Heart left ventricle (tissue), 13 donors: ENCODE measurements at regions not wholly inside any gene's neighbourhood (a gene's known extent, or its start where the extent isn't known, plus 50 kb on each side); places are given as distances from the start of the nearest gene placed in this dataset.
"Not testable (repeated sequence)": the region's sequence is repeated elsewhere in the genome, so short reads cannot be mapped to it uniquely, and the experiment has no call there.

Experiments
- POLR2A ChIP-seq, 2 donors: fragments of 450-650 bp; IDR thresholded peaks; one replicate each; pipeline ENCODE4 v1.6.1; 2017; ENCODE audit warnings: antibody characterized with exemption in 2 of 2, mild to moderate bottlenecking in 2 of 2, moderate library complexity in 2 of 2
- TF ChIP-seq, protein P1 (sequence below), 12 donors: fragments of 200-600 bp; sonication (generic) in 4 of 12; IDR thresholded peaks; one replicate each; pipeline versions ENCODE4 v1.5.0 to v1.8.0; 2018 to 2022; ENCODE audit warnings: antibody characterized with exemption in 12 of 12, mild to moderate bottlenecking in 5 of 12
- donor health status: ischemic (EF 13 %, LVEDD 7.1; RV severe dilation, severe dysfunction).
- donor health status: DM: no; HTN: yes; CAD: no.
- donor health status: DM: no; HTN: no; CAD: no.
- donor health status: ischemic (EF 25% LVEDD 6.9; RV normal size, moderate dysfunction).
- donor health status: ischemic (EF 25% LVEDD 5.7; RV mildly dilated, moderate dysfunction).
- donor health status: ischemic (EF 35%, LVEDD 5.7; RV mildly dilated, moderate dysfunction).
- donor health status: nonischemic (EF 11% LVEDD 7.7; RV severe dilation, severe dysfunction).
- donor health status: DM: yes; HTN: yes; CAD: no.
- donor health status: PGD.
- donor health status: ischemic (EF 29% LVEDD 5.4; RV normal size, mild dysfunction).
- donor health status: nonischemic (EF 23%, LVEDD 6.1; RV moderate dilation, normal function).

DNA sequence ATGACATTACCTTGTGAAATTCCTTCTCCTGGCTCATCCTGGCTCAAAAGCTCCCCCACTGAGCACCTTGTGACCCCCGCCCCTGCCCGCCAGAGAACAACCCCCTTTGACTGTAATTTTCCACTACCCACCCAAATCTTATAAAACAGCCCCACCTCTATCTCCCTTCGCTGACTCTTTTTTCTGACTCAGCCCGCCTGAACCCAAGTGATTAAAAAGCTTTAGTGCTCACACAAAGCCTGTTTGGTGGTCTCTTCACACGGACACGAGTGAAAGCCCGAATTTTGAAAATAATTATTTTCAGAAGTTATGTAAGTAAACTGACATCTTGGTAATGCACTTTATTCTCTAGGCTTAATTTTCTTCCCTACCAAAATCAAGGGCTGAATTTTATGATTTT is 1305.9 kb upstream of the NRXN1 start:
- TF ChIP-seq, protein P1, sequence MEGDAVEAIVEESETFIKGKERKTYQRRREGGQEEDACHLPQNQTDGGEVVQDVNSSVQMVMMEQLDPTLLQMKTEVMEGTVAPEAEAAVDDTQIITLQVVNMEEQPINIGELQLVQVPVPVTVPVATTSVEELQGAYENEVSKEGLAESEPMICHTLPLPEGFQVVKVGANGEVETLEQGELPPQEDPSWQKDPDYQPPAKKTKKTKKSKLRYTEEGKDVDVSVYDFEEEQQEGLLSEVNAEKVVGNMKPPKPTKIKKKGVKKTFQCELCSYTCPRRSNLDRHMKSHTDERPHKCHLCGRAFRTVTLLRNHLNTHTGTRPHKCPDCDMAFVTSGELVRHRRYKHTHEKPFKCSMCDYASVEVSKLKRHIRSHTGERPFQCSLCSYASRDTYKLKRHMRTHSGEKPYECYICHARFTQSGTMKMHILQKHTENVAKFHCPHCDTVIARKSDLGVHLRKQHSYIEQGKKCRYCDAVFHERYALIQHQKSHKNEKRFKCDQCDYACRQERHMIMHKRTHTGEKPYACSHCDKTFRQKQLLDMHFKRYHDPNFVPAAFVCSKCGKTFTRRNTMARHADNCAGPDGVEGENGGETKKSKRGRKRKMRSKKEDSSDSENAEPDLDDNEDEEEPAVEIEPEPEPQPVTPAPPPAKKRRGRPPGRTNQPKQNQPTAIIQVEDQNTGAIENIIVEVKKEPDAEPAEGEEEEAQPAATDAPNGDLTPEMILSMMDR (IDR thresholded peaks at IDR 0.05) = not testable (repeated sequence)
- not testable (repeated sequence) for TF ChIP-seq POLR2A (IDR thresholded peaks at IDR 0.05)
